ENCODE measurements at regions not wholly inside any gene's neighbourhood (a gene's known extent, or its start where the extent isn't known, plus 50 kb on each side); places are given as distances from the start of the nearest gene placed in this dataset.

GRCh38 chr3:25313286-25313685 is 114.8 kb upstream of the RARB start:
- DNase-seq = peak in 1 of 2 donors; percentile 1

DNA sequence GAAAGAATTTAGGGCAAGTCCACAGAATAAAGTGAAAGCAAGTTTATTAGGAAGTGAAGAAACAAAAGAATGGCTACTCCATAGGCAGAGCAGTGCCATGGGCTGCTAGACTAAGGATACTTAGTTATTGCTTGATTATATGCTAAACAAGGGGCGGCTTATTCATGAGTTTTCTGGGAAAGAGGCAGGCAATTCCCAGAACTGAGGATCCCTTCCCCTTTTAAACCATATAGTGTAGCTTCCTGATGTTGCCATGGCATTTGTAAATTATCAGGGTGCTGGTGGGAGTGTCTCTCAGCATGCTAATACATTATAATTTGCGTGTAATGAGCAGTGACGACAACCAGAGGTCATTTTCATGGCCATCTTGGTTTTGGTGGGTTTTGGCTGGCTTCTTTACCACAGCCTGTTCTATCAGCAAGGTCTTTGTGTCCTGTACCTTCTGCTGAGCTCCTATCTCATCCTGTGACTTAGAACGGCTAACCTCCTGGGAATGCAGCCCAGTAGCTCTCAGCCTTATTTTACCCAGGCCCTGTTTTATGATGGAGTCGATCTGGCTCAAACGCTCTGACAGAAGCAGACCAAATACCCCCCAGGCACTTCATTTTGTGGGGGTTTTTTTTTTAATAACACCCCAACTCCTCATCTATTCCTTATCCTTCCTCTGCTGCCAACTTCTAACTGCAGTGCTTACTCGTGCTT is 103.0 kb upstream of the RARB start:
- DNase-seq = no peak

- no peak for DNase-seq
Observed at GRCh38 chr3:25335356-25335755, 92.7 kb upstream of the RARB start.

- no peak for DNase-seq
Observed at GRCh38 chr3:25338158-25338725, 89.8 kb upstream of the RARB start.

DNA sequence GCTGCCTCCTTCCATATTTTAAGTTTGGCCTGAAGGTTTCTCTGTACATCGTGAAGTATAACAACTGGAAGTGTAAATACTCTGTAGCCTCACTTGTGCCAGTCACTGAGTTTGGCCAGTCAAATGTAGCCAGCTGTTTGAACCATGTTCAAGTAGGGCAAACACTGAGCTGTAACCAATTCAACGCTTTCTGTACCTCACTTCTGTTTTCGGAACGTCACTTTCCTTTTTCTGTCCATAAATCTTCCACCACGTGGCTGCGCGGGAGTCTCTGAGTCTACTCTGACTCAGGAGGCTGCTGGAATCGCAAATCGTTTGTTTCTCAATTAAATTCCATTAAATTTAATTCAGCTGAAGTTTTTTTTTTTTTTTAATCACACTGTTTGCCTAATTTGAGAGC is 88.8 kb upstream of the RARB start:
- no peak for DNase-seq

DNA sequence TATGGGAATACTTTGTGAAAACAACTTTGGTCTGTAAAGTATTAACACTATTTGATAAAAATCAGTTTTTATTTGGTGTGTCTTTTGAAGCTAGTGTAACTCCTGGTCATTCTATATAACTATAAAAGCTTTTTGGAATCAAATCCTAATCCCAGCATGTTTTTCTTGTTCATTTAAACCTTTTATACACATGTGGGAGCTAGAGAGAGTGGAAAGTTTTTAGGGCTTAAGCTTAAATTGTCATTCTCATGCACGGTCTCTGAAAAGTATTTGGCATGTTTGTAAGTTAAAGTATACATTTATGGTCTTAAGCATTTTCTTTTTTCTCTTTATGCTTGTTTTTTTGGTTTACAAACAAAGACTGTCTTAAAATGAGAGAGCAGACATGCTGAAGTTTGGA is 83.4 kb upstream of the RARB start:
- no peak for DNase-seq

- no peak for DNase-seq
Observed at GRCh38 chr3:25349095-25349494, 79.0 kb upstream of the RARB start.

DNA sequence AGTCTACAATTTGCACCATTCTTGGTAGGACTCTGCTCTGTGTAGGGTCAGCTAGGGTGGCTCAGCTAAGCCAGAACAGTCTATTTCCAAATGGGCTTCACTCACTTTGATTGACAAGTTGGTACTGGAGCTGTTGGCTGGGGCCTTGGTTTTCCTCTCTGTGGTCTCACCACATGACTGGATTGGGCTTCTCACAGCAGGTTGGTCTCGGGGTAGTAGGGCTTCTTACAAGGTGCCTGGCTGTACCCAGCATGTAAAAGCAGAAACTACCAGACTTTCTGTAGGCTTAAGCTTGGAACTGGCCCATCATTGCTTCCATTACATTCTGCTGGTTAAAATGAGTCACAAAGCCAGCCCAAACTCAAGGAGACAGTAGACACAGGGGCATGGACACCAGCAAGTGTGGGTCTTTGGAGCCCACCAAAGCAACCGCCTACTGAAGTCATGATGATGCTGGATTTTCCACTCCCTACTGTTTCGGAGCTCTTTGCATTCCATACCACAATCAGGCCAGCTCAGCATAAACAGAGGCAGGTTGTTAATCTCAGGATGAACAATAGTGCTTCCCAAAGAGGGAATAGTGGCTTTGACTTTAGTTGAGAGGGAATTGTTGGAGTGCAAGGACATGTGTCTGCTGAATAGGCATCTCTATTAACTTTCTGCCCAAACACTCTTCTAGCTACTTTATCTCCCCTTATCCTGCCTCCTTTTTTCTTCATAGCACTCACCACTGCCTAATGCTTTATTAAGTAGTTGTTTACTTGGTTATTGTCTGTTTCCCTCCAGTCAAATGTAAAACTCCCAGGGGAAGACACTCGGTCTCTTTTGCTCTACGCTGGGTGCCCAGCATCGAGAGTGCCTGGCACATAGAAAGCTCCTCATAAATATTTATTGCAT is 78.0 kb upstream of the RARB start:
- DNase-seq = no peak

DNA sequence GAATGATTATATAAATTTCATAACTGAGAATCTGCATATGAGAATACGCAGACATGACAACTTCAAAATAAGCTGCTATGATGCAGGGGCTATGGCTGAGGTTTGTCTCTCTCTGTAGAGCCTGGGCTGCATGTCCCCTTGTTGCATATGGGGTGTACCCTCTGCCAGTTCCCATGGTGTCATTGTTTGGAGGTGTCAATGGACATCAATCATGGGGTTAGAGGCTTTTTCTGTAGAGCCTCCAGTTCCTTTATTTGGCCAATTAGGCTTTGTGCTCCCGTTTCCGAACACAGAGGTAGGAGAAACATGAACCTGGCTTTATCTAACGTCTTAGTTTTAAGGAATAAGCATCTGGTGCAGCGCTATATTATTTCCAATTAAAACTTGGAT is 77.3 kb upstream of the RARB start:
- no peak for DNase-seq

DNA sequence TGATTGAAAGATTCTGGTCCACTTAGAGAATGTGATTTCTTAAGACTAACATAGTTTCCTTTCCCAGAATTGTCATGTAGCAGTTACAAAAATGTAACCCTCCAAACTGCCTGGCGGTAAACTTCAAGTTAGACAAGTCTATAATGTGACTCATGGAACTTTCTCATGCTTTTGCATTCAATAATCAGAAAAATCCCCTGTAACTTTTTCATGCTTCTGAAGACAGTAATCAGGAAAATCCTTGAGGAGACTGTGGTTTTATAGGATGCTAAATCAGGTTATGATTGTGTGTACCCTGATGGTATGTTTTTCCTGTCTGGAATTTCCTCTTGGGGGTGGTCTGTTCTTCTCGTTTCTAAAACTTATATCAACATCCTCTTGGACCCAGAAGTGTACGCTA is 74.0 kb upstream of the RARB start:
- no peak for DNase-seq

DNA sequence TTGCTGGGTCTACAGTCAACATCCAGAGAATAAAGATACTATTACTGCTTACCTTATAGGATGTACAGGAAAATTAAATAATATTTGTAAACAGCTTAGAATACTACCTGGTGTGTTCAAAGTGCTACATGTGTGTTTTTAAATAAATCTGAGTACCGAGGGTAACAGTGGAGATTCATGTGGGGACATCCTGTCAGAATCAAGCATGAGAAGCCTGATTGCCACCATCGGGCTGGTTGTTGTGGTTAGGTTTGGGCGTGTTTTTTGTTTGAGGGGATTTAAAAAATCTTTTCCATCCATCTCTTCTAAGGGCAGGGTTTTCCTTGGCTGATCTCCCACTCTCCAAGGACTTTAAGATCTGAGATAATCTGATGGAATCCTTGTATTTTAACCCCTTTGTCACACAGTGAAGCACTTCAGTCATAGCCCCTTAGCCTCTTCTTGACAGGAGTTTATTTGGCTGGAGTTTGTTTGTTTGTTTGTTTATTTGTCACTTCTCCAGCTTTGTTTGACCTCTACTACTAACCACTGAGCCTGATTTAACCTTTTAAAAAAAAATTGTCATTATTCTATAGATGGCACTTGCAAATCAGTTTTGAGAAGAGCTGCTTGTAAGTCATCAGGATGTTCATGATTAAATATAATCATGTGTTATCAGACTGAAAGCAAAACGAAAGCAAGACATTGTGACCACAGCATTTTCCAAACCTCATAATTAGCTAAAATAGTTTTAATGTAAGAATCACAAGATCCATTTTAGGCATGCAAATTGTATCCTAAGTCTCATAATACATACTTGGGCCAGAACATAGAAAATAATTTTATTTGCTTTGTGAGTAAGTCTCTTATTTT is 72.8 kb upstream of the RARB start:
- DNase-seq = no peak

DNA sequence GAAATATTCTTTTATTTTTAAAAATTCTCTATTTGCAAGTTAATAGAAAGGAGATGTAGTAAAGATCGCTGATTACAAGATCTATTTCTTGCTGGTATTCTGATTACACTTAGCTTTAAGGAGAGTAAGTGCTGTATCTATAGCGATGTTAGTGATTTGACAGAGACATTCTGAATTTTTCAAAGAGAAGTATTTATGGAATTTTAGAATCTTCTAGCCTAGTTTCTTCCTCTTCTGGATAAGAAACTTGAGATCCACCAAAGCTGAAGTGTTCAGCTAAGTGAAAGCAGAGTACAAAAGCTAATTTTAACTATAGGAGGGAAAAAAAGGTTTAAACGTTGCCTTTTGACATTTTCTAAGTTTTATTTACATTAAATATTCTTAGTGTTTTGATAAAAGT is 72.1 kb upstream of the RARB start:
- DNase-seq = no peak

GRCh38 chr3:25362118-25362517 is 65.9 kb upstream of the RARB start:
- no peak for DNase-seq

GRCh38 chr3:25365636-25366035 is 62.4 kb upstream of the RARB start:
- no peak for DNase-seq

DNA sequence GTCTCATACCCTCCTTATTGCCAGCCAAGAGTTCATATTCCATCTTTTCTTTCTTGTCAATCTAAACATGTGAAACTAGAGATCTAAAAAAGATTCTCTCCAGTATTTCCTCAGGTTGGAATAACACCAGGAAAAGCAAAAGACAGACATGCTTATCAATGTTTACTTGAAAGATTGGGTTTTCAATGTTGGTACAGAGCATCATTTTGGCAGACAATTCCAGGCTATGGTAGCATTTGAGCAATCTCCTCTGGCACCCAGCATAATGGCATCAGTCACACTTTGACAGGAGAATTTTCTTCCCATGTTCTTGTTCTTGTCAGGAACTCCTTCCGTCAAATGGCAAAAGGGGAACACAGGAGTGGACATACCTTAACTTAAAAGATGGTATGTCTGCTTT is 61.0 kb upstream of the RARB start:
- no peak for DNase-seq

- DNase-seq = no peak
Observed at GRCh38 chr3:25372167-25372566, 55.9 kb upstream of the RARB start.

- DNase-seq = no peak
Observed at GRCh38 chr3:25376340-25376739, 51.7 kb upstream of the RARB start.

DNA sequence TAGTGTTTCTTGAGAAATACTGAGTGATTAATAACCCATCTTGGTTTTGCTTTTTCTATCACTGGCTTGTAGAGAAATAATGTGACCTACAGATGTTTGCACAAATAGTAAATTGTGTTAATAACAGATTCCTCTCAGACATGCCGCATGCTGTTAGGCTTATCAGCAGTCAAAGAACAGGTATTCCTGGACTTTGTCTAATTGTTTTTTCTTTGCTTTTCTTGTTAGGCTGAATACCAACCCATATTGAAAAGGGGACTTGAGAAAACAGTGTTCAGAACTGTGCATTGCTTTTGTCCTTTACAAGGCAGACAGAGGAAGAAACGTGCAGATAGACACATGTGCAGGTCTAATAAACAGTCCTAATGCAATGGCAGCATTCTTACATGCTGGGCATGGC is 51.0 kb upstream of the RARB start:
- DNase-seq = no peak
